ENCODE measurements at regions not wholly inside any gene's neighbourhood (a gene's known extent, or its start where the extent isn't known, plus 50 kb on each side); places are given as distances from the start of the nearest gene placed in this dataset.
"Not testable (repeated sequence)": the region's sequence is repeated elsewhere in the genome, so short reads cannot be mapped to it uniquely, and the experiment has no call there.

DNA sequence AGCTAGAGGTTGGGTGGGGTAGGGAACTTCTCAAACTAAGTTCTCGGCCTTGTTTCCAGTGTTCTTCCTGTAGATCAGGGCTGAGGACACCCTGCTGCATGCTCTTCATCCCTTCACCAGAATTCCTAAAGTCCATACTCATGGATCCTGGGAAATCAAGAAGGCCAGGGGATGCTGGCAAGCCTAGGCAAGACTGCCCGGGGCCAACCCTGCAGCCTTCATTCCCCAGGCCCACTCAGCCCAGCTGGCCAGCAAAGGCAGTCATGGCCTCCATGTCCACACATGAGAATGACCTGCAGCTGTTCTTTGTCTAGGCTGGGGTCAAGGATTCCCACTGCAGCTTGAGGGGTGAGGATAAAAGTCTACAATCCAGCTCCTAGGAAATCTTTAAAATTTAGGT lies 109.3 kb upstream of the ETV6 start:
- DNase-seq, result no peak

DNA sequence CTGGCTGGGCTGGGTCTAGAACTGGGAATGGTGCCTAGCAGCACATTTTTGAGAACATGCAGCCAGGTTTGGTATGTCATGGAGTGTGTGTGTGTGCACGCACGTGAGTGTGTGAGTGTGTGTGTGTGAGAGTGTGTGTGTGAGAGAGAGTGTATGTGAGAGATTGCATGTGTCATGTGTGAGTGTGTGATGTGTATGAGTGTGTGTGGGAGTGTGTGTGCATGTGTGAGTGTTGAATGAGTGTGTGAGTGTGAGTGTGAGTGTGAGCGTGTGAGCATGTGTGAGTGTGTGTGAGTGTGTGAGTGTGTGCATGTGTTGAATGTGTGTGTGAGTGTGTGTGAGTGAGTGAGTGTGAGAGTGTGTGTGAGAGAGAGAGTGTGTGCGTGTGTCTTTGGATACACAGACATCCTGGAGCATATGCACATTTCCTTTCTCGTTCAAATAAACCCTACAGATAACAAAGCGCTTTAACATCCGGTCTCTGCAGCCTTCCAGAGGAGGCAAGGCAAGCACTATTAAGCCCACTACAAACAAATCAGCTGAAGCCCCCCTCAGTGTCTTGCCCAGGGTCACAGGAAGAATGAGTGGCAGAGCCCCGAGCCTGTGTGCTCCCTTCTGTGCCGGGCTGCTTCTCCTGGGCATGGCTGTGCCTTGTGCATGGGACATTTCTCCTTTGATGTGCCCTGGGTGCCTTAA lies 108.7 kb upstream of the ETV6 start:
- DNase-seq, result no peak

DNA sequence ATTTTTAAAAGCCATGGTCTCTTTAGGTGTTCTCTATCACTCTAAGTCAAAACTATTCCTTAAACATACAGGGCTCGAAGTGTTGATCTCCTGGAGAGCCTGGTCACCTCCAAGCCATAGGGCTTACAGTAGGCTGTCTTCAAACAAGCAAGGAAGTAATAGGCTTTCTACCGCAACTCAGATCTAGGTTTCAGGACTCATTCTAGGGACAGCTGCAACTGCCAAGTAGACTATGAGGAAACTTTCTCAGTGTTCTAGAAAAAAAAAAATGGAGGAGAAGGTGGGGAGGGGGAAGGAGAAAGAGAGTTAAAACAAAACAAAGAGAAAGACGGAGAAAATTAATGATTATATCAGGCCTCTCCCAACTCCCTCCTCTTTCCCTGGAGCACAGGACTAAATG lies 106.9 kb upstream of the ETV6 start:
- no peak for DNase-seq

DNA sequence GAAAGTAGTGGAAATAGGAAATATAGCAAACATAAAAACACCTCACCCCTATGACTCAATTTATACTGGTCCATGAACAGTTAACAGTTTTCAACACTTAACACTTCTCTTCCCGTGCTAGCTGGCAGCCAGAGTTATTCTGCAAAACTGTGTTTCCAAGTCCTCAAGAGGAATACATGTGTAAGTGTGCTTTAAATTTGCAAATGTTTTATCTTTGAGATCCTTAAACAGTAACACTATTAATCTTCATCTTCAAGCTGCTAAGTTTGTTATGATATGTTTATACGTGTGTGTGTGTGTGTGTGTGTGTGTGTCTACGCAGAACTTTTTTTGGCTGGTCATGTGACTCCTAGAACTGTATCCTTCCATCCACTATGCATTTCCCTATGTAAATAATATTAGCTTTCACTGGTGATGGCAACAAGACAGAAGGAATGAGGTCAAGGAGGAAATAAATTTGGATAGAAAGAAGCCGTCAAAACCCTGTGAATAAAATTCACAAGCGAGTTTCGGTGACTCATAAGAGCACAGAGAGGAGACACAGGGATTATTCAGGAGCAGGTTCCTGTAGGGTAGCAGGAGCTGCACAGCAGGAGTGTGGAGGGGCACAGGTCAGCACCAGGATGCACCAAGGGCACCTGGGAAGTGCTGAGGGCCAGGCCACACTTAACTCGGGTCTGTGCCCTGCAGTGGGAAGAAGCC lies 105.9 kb upstream of the ETV6 start:
- no peak for DNase-seq

DNA sequence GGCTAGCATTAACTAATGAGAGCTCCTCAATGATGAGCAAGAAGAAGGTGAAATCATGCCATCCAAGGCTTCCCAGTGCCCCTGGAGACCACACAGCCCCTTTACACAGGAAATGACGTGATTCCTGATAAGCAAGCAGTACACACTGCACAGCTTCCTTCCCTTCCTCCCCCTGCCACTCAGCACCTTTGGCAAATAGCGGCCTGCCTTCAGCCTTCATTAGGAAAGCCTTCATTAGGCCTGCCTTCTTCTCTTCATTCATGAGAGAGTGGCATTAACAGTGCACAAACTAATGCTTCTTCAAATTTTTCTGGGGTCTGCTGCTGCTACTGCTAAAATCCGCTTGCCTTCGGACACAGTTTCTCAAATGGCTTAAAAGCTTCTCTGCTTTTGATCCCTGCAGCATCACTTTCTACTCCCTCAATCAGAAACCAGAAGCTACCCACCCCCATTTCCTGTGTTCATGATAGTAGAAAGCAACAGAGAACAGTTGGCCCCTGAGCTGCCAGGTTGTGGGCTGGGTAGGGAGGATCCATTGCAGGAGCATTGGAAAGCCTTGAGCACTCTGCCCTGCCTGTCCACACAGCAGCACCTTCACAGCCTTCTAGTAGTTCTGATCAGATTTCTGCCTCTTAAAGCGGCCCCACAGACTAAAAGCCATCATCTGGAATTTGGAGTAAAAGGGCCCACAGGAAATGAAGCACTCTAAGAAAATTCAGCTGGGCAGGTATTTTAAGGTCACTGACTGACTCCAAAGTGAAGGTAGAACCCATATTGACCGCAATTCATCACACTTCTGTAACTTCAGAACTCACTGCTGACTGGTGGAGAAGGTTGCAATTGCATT lies 103.8 kb upstream of the ETV6 start:
- DNase-seq, result peak; percentile 18

DNA sequence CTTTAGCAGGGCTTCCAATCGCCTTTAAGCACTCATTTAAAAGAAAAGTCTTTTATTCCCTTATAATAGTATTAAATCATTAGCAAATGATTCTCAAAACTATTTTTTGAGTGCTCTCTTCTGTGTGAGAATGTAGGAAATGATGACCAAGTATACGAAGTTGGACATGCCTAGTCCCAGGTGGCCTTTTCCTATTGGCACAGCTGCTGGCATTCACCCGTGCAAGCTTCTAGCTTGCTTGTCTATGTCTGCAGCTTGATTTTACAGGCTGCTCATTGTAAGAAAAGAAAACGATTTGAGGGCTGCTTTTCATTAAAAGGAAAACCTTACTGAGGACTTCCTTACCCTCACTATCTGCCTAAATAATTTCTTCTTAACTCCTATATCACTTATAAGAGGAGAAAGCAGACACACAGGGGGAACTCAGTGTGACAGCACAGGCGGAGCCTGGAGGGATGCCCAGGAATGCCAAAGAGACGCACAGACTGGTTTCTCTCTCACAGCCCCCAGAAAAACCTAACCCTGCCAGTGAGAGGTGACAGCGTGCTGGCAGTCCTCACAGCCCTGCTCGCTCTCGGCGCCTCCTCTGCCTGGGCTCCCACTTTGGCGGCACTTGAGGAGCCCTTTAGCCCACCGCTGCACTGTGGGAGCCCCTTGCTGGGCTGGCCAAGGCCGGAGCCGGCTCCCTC lies 102.7 kb upstream of the ETV6 start:
- not testable (repeated sequence) for DNase-seq

DNA sequence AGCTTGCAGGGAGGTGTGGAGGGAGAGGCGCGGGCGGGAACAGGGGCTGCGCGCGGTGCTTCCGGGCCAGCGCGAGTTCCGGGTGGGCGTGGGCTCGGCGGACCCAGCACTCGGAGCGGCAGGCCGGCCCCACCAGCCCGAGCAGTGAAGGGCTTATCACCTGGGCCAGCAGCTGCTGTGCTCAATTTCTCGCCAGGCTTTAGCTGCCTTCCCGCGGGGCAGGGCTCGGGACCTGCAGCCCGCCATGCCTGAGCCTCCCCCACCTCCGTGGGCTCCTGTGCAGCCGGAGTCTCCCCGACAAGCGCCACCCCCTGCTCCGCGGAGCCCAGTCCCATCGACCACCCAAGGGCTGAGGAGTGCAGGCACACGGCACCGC lies 102.2 kb upstream of the ETV6 start:
- DNase-seq, result peak; percentile 17

DNA sequence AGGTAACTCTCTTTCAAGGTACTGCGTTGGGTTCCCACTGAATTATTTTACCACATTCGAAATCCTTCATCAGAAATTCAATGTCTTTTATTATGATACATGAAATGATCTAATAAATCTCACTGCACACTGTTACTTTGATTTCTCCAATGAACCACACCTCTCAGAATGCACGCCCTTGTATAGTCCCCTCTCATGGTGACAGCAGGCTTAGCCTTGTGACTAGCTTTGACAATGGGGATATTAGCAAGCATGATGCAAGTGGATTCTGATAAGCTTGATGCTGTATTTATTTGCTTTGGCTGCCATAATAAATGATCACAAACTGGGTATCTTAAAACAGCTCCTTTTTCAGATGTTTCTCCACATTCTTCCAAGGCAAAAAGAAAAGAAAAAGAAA lies 100.4 kb upstream of the ETV6 start:
- no peak for DNase-seq

DNA sequence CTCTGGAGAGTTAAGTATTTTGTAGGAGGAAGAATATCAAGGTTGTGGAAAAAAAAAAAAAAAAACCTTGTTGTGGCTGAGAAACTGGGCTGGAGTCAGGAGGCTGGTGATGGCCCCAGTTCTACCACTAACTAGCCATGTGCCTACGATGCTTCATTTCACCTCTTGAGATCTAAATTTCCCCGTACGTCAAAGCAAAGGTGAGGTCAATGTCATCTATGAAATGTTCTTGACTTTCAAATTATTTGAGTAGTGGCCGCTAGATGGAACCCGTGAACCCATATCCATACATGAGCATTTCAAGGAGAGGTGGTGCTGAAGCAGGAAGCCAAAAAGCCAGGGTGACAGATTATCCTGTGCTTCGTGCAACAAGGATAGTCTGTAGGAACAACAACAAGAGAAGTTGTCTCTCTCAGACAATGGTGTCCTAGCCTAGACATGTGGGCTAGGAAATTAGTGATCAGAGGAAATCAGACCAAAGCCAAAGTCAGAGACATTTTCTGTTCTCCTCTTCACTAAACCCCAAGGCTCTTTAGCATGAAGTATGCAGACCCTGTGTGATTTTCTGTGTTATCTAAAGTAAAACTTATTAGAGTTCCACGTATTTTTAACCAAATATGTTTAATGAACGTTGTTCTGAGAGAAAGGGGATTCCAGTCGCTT lies 95.5 kb upstream of the ETV6 start:
- DNase-seq, result peak; percentile 29

DNA sequence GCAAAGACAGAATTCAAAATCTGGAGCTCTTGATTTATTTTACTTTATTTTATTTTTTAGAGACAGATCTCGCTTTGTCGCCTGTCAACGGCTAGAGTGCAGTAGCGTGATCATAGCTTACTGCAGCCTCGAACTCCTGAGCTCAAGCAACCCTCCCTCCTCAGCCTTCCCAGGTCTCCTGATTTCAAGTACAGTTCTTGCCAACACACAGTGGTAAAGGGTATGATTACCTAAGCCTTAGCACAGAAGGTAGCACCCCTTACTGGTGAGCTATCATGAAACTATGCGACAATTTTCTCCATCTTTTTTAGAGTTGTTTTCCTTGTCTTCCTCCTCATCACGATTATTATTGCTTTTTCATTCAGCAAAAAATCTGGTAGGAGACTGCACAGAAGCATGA lies 94.3 kb upstream of the ETV6 start:
- no peak for DNase-seq

DNA sequence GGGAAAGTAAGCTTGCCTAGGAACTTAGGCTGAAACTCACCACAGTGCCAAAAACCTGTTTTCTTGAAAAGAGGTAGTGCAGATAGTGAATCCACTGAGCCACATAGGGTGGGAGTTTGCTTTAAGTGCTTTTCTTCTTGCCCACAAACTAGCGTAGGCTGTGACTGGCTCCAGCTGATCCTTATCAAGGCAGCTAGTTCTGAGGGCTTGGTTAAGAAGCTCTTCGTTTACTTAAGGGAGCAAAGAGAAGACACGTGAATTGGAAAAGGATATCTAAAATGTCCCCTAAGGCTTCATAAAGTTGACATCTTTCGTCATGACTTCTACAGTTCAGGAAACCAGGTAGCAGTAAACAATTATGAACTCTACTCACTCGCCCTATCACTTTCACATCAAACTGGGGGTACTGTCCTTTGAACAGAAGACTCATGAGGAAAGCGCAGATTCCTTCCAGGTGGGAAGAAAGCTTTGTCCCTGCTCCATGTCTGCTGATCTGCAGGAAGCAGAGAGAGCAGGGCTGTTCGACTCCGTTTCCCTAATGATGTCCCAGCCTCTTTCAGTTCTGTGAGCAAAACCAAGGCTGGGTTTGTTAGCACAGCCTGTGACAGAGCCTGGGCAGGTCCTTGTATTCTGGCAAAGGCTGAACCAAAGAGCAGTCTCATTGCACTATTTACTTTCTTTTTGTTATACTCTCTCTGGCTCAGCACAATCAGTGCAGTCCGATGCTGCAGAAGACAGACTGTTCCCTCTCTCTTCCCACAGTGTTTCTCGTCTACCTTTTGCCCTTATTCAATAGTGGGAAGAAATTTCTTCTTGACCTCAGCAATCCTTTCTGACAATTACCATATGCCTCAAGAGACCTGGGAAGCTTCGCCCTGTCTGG lies 93.5 kb upstream of the ETV6 start:
- DNase-seq, result no peak

DNA sequence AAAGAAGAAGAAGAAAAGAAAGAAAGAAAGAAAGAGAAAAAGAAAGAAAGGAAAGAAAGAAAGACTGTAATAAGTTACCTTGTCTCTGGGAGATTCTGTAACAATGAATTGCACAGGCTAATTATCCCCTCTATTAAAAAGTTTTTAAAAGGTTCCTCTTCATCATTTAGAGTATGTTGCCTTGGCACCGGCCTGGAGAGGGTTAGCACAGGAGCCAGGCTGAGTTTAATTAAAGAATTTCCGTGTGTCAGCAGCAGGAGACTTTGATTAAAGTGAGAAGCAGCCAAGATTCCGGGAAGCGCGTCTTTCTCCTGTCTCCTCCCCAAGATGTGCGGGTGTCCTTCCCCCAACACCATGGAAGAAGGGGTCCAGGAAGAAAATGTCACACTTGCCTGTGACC lies 92.8 kb upstream of the ETV6 start:
- DNase-seq, result no peak

DNA sequence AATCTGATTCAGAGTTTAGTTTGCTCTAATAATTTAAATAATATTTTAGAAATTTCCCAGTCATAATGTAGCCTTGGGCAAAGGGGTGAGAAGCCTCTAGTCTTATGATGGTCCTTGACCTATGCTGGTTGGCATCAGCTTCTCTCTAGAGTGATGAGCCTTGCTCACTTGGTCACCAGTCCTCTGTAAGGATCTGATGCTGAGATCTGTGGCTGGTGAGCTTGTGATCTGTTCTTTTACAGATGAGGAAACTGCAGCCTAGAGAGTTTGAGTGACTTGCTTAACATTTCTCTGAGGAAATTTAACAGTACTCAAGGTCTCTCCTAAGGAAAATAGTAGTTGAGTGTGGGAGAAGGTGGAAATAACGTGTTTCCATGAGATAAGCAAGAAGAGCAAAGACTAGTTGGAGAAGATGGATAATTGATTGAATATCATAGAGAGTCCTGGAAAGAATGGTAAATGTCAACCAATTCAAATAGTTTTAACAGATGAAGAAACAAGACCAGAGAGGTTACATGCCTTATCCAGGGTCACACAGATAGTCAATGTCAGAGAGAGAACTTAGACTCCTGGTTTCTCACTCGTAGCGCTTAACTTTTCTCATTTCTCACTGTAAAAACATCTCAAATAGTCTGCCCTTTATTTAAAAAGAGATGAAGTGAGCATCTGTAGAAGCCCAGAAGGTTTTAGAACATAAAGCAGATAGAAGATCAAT lies 89.7 kb upstream of the ETV6 start:
- DNase-seq, result no peak

DNA sequence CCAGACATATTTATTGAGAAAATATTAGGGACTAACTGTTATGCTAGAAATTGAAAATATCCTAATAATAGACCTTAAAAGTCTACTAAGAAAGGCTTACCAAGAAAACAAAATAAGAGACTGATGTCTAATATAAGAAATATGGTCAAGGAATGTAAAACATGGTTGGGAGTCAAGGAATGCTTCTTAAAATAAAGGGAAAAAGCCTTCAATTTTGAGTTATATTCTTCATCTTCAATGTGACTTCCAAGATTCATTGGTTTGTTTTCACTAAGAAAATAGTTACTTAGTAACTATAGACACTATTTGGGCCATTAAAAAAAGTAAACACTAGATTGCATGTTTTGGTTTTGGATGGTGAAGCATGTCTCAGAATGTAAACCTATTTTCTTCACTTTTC lies 88.1 kb upstream of the ETV6 start:
- DNase-seq, result no peak

DNA sequence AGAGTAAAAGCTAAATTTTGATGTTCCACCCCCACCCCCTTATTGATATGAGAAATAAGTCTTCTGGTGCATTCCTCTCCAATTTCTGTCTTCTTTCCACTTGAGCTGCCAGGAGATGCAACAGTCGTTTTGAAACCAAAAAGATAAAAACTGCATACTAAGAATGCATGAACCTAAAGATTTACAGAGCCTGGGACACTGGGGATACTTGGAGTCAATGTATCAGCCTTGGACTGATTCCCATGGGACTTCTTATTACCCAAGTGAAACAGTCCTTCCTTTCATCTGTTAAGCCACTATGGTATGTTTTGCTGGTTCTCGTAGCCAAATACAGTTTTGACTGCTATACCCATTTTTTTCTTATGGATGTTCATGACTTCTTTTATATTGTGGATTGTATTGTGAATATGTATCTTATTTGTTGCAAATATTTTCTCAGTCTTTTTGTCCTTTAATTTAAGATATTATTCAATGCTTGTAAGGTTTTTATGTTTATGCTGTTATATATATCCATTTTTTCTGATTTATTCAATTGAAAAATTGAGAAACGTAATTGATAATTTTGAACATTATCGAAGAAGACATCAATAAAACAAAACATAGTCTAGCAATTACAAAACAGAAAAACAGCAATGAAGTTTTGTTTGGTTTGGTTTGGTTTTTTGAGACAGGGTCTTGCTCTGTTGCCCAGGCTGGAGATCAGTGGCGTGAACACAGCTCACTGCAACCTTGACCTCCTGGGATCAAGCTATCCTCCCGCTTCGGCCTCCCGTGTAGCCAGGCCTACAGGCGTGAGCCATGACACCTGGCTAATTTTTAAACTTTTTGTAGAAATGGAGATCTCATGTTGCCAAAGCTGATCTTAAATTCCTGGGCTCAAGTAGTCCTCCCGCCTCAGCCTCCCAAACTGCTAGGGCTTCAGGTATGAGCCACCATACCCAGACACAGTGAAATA lies 85.4 kb upstream of the ETV6 start:
- no peak for DNase-seq

DNA sequence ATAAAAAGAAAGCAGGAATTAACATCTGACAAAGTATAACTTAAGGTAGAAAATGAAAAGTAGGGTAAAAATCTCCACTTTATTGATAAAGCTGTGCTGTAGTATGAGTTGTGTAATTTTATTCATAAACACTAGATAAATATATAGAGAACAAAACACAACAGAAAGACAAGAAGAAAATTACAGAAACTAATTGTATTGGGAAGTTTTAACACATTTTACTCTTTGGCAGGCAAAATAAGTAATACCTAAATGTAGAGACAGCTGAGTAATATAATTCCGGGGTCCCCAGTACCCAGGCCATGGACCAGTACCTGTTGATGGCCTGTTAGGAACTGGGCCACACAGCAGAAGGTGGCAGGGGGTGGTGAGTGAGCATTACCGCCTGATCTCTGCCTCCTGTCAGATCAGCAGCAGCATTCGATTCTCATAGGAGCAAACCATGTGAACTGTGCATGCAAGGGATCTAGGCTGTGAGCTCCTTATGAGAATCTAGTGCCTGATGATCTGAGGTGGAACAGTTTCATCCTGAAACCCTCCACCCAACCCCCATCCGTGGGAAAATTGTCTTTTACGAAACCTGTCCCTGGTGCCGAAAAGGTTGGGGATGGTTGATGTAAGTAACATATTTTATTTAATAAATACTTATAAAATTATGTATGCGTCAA lies 84.4 kb upstream of the ETV6 start:
- no peak for DNase-seq

DNA sequence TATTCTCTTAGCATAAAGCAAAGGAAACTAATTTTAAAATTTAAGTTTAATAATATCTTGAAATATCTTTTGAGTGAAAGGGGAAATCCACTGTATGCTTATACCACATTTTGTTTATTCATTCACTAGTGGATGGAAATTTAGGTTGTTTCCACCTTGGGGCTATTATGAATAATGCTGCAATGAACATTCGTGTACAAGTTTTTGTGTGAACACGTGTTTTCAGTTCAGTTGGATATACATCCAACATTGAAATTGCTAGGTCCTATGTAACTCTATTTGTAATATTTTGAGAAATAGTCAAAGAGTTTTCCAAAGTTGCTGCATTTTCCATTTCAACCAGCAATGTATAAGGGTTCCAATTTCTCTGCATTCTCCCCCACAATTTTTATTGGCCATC lies 83.7 kb upstream of the ETV6 start:
- DNase-seq, result no peak

DNA sequence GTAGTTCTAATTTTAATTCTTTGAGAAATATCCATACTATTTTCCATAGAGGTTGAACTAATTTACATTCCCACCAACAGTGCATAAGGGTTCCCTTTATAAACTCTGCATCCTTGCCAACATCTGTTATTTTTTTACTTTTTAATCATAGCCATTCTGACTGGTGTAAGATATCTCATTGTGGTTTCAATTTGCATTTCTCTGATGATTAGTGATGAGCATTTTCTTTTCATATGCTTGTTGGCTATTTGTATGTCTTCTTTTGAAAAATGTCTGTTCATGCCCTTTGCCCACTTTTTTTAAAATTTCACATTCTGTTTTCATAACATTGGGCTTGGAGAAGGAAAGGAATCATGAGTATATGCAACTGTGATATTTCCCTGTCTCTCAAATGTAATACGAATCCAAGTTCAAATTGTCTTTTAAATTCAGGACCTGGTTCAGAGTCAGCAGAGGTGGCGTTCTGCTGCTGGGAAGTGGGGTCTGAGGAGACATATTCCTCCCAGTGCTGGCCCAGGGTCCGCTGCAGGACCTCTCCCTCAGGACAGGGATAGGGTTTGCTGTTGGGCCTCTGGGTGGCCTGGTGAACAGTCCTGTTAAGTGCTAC lies 81.2 kb upstream of the ETV6 start:
- no peak for DNase-seq
